Gastrocnemius medialis (tissue), 4 donors: ENCODE measurements at regions not wholly inside any gene's neighbourhood (a gene's known extent, or its start where the extent isn't known, plus 50 kb on each side); places are given as distances from the start of the nearest gene placed in this dataset.

Source experiments
- ATAC-seq, 2 donors: fragments of 150-250 bp; one replicate each; pipeline ENCODE4 v1.9.1; 2016
- DNase-seq, 2 donors: peaks; one replicate each; pipeline ENCODE4 v3.0.0-alpha.2; 2019
- H3K27ac ChIP-seq, 4 donors: fragments of 200-600 bp; sonication (generic); 1 replicate in 1 of 4; 2 replicates in 3 of 4; pipeline ENCODE4 v1.5.1; 2016 to 2018; ENCODE audit warnings: mild to moderate bottlenecking in 2 of 4, moderate library complexity in 1 of 4
- H3K27me3 ChIP-seq, 3 donors: fragments of 200-600 bp; sonication (generic) in 2 of 3; 1 replicate in 1 of 3; 2 replicates in 2 of 3; pipeline versions ENCODE4 v1.5.1 to v1.6.0; 2016 to 2019; ENCODE audit warnings: mild to moderate bottlenecking in 1 of 3, moderate library complexity in 1 of 3
- H3K36me3 ChIP-seq, 2 donors: fragments of 200-600 bp; sonication (generic) in 1 of 2; one replicate each; pipeline ENCODE4 v1.5.1; 2017 to 2018
- H3K4me1 ChIP-seq, 2 donors: fragments of 200-600 bp; sonication (generic) in 1 of 2; one replicate each; pipeline ENCODE4 v1.5.1; 2016 to 2017; ENCODE audit warnings: mild to moderate bottlenecking in 2 of 2
- H3K4me3 ChIP-seq, 4 donors: fragments of 200-600 bp; sonication (generic) in 3 of 4; 1 replicate in 1 of 4; 2 replicates in 3 of 4; pipeline ENCODE4 v1.5.1; 2016 to 2019; ENCODE audit warnings: mild to moderate bottlenecking in 2 of 4
- H3K9me3 ChIP-seq, 3 donors: fragments of 200-600 bp; sonication (generic) in 2 of 3; 1 replicate in 1 of 3; 2 replicates in 2 of 3; pipeline ENCODE4 v1.5.1; 2016 to 2019
- POLR2A ChIP-seq, 2 donors: fragments of 450-650 bp; IDR thresholded peaks; one replicate each; pipeline ENCODE4 v1.6.1; 2017; ENCODE audit warnings: antibody characterized with exemption in 2 of 2, mild to moderate bottlenecking in 2 of 2, moderate library complexity in 2 of 2
- in situ Hi-C, 4 donors: fragments of 200-750 bp; cut with MboI; loops; one replicate each; pipeline versions ENCODE4 v1.15.0 to v1.8.0; 2017; ENCODE audit warnings: low sequenced_read_pairs in 4 of 4
- intact Hi-C: fragments of 100-400 bp; cut with DNase I; formaldehyde crosslinking; loops from one replicate; pipeline ENCODE4 v1.15.1; 2023; ENCODE audit warnings: low total_unique reads
- TF ChIP-seq, protein P1 (sequence below), 5 experiments: fragments of 450-650 bp in 3 of 5; fragments of 200-600 bp in 2 of 5; sonication (generic) in 2 of 5; IDR thresholded peaks in 4 of 5; conservative IDR thresholded peaks in 1 of 5; 1 replicate in 4 of 5; 2 replicates in 1 of 5; pipeline ENCODE4 v1.5.1; 2016 to 2019; ENCODE audit warnings: antibody characterized with exemption in 5 of 5, mild to moderate bottlenecking in 3 of 5, moderate library complexity in 3 of 5

DNA sequence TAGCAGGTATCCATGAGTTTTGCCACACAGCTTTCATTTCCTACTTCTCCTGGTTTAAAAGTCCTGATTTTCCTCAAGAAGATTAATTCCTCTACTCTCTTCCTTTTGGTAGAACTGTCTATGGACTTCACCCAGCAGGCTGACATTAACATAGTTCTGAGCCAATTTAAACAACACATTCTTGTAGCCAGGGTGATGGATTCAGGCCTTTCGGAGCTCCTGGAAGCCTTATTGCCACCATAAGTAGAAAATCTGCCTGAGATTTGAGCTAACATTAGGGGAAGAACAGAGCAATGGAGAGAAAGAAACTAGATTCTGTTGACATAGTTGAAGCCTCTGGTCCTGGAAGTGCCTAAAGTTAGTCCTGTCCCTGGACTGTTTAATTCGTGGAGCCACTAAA, 449.8 kb downstream of the TAFA4 start:
- no peaks in the 10 kb centered on the region for H3K27me3 ChIP-seq
- in situ Hi-C loops = no loop called here
- TF ChIP-seq, protein P1, sequence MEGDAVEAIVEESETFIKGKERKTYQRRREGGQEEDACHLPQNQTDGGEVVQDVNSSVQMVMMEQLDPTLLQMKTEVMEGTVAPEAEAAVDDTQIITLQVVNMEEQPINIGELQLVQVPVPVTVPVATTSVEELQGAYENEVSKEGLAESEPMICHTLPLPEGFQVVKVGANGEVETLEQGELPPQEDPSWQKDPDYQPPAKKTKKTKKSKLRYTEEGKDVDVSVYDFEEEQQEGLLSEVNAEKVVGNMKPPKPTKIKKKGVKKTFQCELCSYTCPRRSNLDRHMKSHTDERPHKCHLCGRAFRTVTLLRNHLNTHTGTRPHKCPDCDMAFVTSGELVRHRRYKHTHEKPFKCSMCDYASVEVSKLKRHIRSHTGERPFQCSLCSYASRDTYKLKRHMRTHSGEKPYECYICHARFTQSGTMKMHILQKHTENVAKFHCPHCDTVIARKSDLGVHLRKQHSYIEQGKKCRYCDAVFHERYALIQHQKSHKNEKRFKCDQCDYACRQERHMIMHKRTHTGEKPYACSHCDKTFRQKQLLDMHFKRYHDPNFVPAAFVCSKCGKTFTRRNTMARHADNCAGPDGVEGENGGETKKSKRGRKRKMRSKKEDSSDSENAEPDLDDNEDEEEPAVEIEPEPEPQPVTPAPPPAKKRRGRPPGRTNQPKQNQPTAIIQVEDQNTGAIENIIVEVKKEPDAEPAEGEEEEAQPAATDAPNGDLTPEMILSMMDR (IDR thresholded peaks at IDR 0.05 in 4 of 5, conservative IDR thresholded peaks at IDR 0.05 in 1 of 5) = no peak
- no peak for TF ChIP-seq POLR2A (IDR thresholded peaks at IDR 0.05)
- DNase-seq = no peak
- H3K27ac ChIP-seq = no peak overlapping the region
- no peaks in the 10 kb centered on the region for H3K4me1 ChIP-seq
- H3K9me3 ChIP-seq = no peaks in the 10 kb centered on the region
- intact Hi-C loops = no loop called here
- no peaks in the 10 kb centered on the region for H3K36me3 ChIP-seq
- no peak overlapping the region for H3K4me3 ChIP-seq
- no peak for ATAC-seq

- no peak for TF ChIP-seq POLR2A (IDR thresholded peaks at IDR 0.05)
- TF ChIP-seq, protein P1 (IDR thresholded peaks at IDR 0.05 in 4 of 5, conservative IDR thresholded peaks at IDR 0.05 in 1 of 5) = no peak
- H3K27me3 ChIP-seq = no peaks in the 10 kb centered on the region
- no peak overlapping the region for H3K27ac ChIP-seq
- in situ Hi-C loops = no loop called here
- no peak for ATAC-seq
- H3K9me3 ChIP-seq = no peaks in the 10 kb centered on the region
- no peaks in the 10 kb centered on the region for H3K36me3 ChIP-seq
- no peak overlapping the region for H3K4me3 ChIP-seq
- no peak for DNase-seq
- no peaks in the 10 kb centered on the region for H3K4me1 ChIP-seq
- intact Hi-C loops = no loop called here
Observed at GRCh38 chr3:68479779-68480178, 452.6 kb downstream of the TAFA4 start.

DNA sequence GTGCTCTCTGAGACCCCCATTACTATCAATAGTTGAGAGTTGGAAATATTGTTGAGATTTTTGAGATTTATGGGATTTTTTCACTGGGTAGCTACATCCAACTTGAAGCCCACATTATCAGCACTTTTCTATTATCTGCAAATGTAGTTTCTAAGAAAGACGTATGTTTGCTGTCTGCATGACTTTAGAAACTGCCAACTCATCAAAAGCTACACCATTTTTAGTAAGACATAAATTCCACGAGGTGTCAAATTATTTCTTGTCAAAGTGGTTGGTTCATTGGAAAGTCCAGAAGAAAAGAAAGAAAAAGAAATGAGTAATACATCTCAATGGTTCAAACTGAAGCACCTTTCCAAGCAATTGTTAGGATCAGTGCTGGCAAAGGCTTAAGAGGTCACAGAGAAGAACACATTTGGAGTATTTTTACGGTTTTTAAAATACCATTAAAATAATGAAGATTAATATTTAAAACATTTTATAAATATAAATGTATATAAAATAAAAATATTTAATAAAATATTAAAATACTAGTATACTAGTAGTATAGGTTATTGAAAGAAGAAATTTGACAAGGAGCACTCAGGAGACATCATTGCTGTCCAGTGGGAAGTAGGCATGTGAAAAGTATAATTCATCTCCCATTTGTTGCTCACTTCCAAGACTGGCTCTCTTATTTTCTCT, 463.5 kb downstream of the TAFA4 start:
- Histone ChIP-seq H3K4me1 (no peaks in the 10 kb centered on the region), H3K4me3 (no peak overlapping the region), H3K27me3 (no peaks in the 10 kb centered on the region), H3K27ac (no peak overlapping the region), H3K9me3 (no peaks in the 10 kb centered on the region), H3K36me3 (no peaks in the 10 kb centered on the region)
- no peak for DNase-seq
- in situ Hi-C loops = no loop called here
- no peak for ATAC-seq
- TF ChIP-seq POLR2A (IDR thresholded peaks at IDR 0.05) = no peak
- TF ChIP-seq, protein P1 (IDR thresholded peaks at IDR 0.05 in 4 of 5, conservative IDR thresholded peaks at IDR 0.05 in 1 of 5) = no peak
- intact Hi-C loops = no loop called here

DNA sequence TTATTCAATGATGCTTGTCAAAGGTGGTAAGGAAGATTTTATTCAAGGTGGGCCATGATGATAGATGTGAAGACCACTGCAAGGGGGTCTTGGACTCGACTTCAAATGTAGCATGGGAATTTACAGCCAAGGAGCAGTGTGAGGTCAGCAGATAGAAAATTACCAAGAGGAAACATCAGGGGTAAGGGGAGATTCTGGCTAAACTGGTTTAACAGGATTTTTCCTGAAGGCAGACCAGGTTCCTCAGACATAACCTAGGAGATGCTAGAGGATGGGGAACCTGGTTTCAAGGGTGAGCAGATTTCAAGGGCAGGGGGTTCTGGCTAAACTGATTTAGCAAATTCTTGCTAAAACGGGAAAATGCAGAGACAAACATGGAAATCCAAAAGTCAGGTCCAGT, 464.9 kb downstream of the TAFA4 start:
- in situ Hi-C loops (no loop called here), intact Hi-C loops (no loop called here)
- TF ChIP-seq, protein P1 (IDR thresholded peaks at IDR 0.05 in 4 of 5, conservative IDR thresholded peaks at IDR 0.05 in 1 of 5) = no peak
- TF ChIP-seq POLR2A (IDR thresholded peaks at IDR 0.05) = no peak

DNA sequence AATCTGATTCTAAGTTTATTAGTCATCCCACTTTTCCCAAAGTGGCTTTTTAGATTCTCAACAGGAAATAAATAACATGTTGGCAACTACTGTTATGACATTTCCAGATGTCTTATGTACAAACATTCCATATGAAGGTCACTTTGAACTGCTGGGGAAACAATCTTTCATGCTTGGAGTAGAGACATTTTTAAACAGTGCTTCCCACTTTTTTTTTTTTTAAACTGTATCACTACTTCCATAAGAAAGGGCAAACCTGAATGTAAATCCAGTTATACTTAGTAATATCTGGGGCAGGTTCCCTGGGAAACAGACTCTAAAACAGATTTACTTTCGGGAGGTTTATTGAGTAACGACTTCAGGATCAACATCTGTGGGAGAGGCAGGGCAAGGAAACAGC, 473.8 kb downstream of the TAFA4 start:
- no peak for TF ChIP-seq POLR2A (IDR thresholded peaks at IDR 0.05)
- intact Hi-C loops (no loop called here), in situ Hi-C loops (no loop called here)
- DNase-seq (no peak), ATAC-seq (no peak)
- Histone ChIP-seq H3K27ac (no peak overlapping the region), H3K27me3 (no peaks in the 10 kb centered on the region), H3K4me3 (no peak overlapping the region), H3K4me1 (no peaks in the 10 kb centered on the region), H3K36me3 (no peaks in the 10 kb centered on the region), H3K9me3 (no peaks in the 10 kb centered on the region)

More for the DNA sequence above, 464.9 kb downstream of the TAFA4 start:
- H3K9me3 ChIP-seq = no peaks in the 10 kb centered on the region
- ATAC-seq (no peak), DNase-seq (no peak)
- no peaks in the 10 kb centered on the region for H3K4me1 ChIP-seq
- H3K4me3 ChIP-seq = no peak overlapping the region
- no peaks in the 10 kb centered on the region for H3K27me3 ChIP-seq
- H3K27ac ChIP-seq = no peak overlapping the region
- no peaks in the 10 kb centered on the region for H3K36me3 ChIP-seq
